Activated T-helper 1 cell treated with anti-CD3 and anti-CD28 coated beads, Interleukin-12 subunit alpha, Interleukin-12 subunit beta, Interleukin-2, Interleukin-4 antibody, amounts not matched to agents 30 ng/mL and 10 ng/mL and 1 ng/mL, durations not matched to agents 14 hours and 24 hours and 36 hours (primary cell): ENCODE measurements at regions not wholly inside any gene's neighbourhood (a gene's known extent, or its start where the extent isn't known, plus 50 kb on each side); places are given as distances from the start of the nearest gene placed in this dataset.

Experiments used
- DNase-seq: peaks from one replicate; pipeline ENCODE4 v3.0.0; 2021; ENCODE audit warnings: low spot score
- H3K27ac Mint-ChIP-seq: one replicate; pipeline ENCODE4 v1.8.0; 2021; ENCODE audit warnings: mild to moderate bottlenecking, mixed read lengths
- H3K27me3 Mint-ChIP-seq: one replicate; pipeline ENCODE4 v1.8.0; 2022; ENCODE audit warnings: mild to moderate bottlenecking, moderate library complexity, mixed read lengths; ENCODE audit not compliant: insufficient read depth
- H3K36me3 Mint-ChIP-seq: one replicate; pipeline ENCODE4 v1.8.0; 2021; ENCODE audit warnings: low read depth, mixed read lengths
- H3K4me1 Mint-ChIP-seq: one replicate; pipeline ENCODE4 v1.8.0; 2021; ENCODE audit warnings: low read depth, mixed read lengths
- H3K4me3 Mint-ChIP-seq: one replicate; pipeline ENCODE4 v1.8.0; 2021; ENCODE audit warnings: mild to moderate bottlenecking, moderate library complexity, mixed read lengths
- H3K9me3 Mint-ChIP-seq: one replicate; pipeline ENCODE4 v1.8.0; 2021; ENCODE audit warnings: mixed read lengths
- intact Hi-C: fragments of 100-400 bp; cut with micrococcal nuclease; formaldehyde crosslinking; loops from one replicate; pipeline ENCODE4 v1.15.1; 2024

GRCh38 chr5:5066276-5067186 lies 73.6 kb upstream of the ADAMTS16 start:
- Mint-ChIP-seq H3K4me1 (no peaks in the 10 kb centered on the region), H3K9me3 (peaks cover 3% of the 10 kb centered on the region), H3K36me3 (no peaks in the 10 kb centered on the region), H3K27me3 (peaks cover 1% of the 10 kb centered on the region), H3K27ac (no peak overlapping the region), H3K4me3 (no peak overlapping the region)
- DNase-seq: no peak
- intact Hi-C loops: no loop called here

- no peak for DNase-seq
- intact Hi-C loops: no loop called here
- peaks cover 1% of the 10 kb centered on the region for H3K27me3 Mint-ChIP-seq
- H3K9me3 Mint-ChIP-seq: no peaks in the 10 kb centered on the region
- no peak overlapping the region for H3K4me3 Mint-ChIP-seq
- no peaks in the 10 kb centered on the region for H3K36me3 Mint-ChIP-seq
- H3K27ac Mint-ChIP-seq: no peak overlapping the region
- no peaks in the 10 kb centered on the region for H3K4me1 Mint-ChIP-seq
Observed at GRCh38 chr5:5069851-5070250, 70.3 kb upstream of the ADAMTS16 start.

GRCh38 chr5:5071554-5071953 lies 68.6 kb upstream of the ADAMTS16 start:
- Mint-ChIP-seq H3K27me3 (no peaks in the 10 kb centered on the region), H3K4me1 (no peaks in the 10 kb centered on the region), H3K36me3 (no peaks in the 10 kb centered on the region), H3K9me3 (no peaks in the 10 kb centered on the region), H3K4me3 (no peak overlapping the region), H3K27ac (no peak overlapping the region)
- intact Hi-C loops: no loop called here
- DNase-seq: no peak

GRCh38 chr5:5077236-5077635 lies 62.9 kb upstream of the ADAMTS16 start:
- Mint-ChIP-seq H3K27me3 (no peaks in the 10 kb centered on the region), H3K36me3 (no peaks in the 10 kb centered on the region), H3K27ac (no peak overlapping the region), H3K4me1 (no peaks in the 10 kb centered on the region), H3K9me3 (no peaks in the 10 kb centered on the region), H3K4me3 (no peak overlapping the region)
- intact Hi-C loops: no loop called here
- no peak for DNase-seq

- Mint-ChIP-seq H3K9me3 (no peaks in the 10 kb centered on the region), H3K27me3 (no peaks in the 10 kb centered on the region), H3K4me1 (no peaks in the 10 kb centered on the region), H3K36me3 (no peaks in the 10 kb centered on the region), H3K4me3 (no peak overlapping the region), H3K27ac (no peak overlapping the region)
- intact Hi-C loops: no loop called here
- DNase-seq: no peak
Observed at GRCh38 chr5:5078009-5078897, 61.9 kb upstream of the ADAMTS16 start.

- no peak overlapping the region for H3K4me3 Mint-ChIP-seq
- DNase-seq: no peak
- H3K27ac Mint-ChIP-seq: no peak overlapping the region
- H3K27me3 Mint-ChIP-seq: peaks cover 1% of the 10 kb centered on the region
- H3K9me3 Mint-ChIP-seq: no peaks in the 10 kb centered on the region
- no peaks in the 10 kb centered on the region for H3K4me1 Mint-ChIP-seq
- no peaks in the 10 kb centered on the region for H3K36me3 Mint-ChIP-seq
- intact Hi-C loops: no loop called here
Observed at GRCh38 chr5:5079876-5080275, 60.3 kb upstream of the ADAMTS16 start.

- Mint-ChIP-seq H3K9me3 (no peaks in the 10 kb centered on the region), H3K27me3 (peaks cover 1% of the 10 kb centered on the region), H3K27ac (no peak overlapping the region), H3K4me1 (no peaks in the 10 kb centered on the region), H3K4me3 (no peak overlapping the region), H3K36me3 (no peaks in the 10 kb centered on the region)
- no peak for DNase-seq
- intact Hi-C loops: no loop called here
Observed at GRCh38 chr5:5080790-5081189, 59.3 kb upstream of the ADAMTS16 start.

- Mint-ChIP-seq H3K27ac (no peak overlapping the region), H3K36me3 (no peaks in the 10 kb centered on the region), H3K4me3 (no peak overlapping the region), H3K27me3 (peaks cover 1% of the 10 kb centered on the region), H3K9me3 (no peaks in the 10 kb centered on the region), H3K4me1 (no peaks in the 10 kb centered on the region)
- DNase-seq: no peak
- intact Hi-C loops: no loop called here
Observed at GRCh38 chr5:5085381-5085780, 54.7 kb upstream of the ADAMTS16 start.

GRCh38 chr5:5089895-5090649 lies 50.1 kb upstream of the ADAMTS16 start:
- Mint-ChIP-seq H3K4me1 (no peaks in the 10 kb centered on the region), H3K9me3 (no peaks in the 10 kb centered on the region), H3K4me3 (no peak overlapping the region), H3K27me3 (no peaks in the 10 kb centered on the region), H3K27ac (no peak overlapping the region), H3K36me3 (no peaks in the 10 kb centered on the region)
- DNase-seq: no peak
- intact Hi-C loops: no loop called here
